Adrenal gland (tissue), 9 donors: ENCODE measurements at regions not wholly inside any gene's neighbourhood (a gene's known extent, or its start where the extent isn't known, plus 50 kb on each side); places are given as distances from the start of the nearest gene placed in this dataset.

Source experiments
- DNase-seq, 7 donors: peaks; one replicate each; pipeline ENCODE4 v3.0.0-alpha.2; 2019 to 2020
- H3K27ac ChIP-seq, 5 donors: fragments of 200-600 bp; sonication (generic) in 4 of 5; 1 replicate in 3 of 5; 2 replicates in 2 of 5; pipeline versions ENCODE4 v1.5.1 to v1.8.0; 2016 to 2020; ENCODE audit warnings: mild to moderate bottlenecking in 1 of 5
- H3K27me3 ChIP-seq: fragments of 200-600 bp; 2 replicates; pipeline ENCODE4 v1.8.0; 2021
- H3K36me3 ChIP-seq, 2 donors: fragments of 200-600 bp; replicated peaks in 1 of 2; 1 replicate in 1 of 2; 2 replicates in 1 of 2; pipeline versions ENCODE4 v1.5.1 to v1.8.0; 2018 to 2022
- H3K4me1 ChIP-seq, 2 donors: fragments of 200-600 bp; replicated peaks in 1 of 2; 1 replicate in 1 of 2; 2 replicates in 1 of 2; pipeline versions ENCODE4 v1.5.1 to v1.8.0; 2018 to 2021
- H3K4me3 ChIP-seq, 4 donors: fragments of 200-600 bp; sonication (generic) in 3 of 4; one replicate each; pipeline ENCODE4 v1.5.1; 2016 to 2018
- H3K9me3 ChIP-seq, 3 donors: fragments of 200-600 bp; sonication (generic) in 1 of 3; replicated peaks in 1 of 3; 1 replicate in 2 of 3; 2 replicates in 1 of 3; pipeline versions ENCODE4 v1.5.1 to v1.8.0; 2016 to 2021
- CTCF ChIP-seq, 6 experiments: fragments of 450-650 bp in 4 of 6; fragments of 200-600 bp in 2 of 6; sonication (generic) in 1 of 6; IDR thresholded peaks; 1 replicate in 5 of 6; 2 replicates in 1 of 6; pipeline versions ENCODE4 v1.5.1 to v1.8.0; 2016 to 2021; ENCODE audit warnings: antibody characterized with exemption in 6 of 6, mild to moderate bottlenecking in 2 of 6, moderate library complexity in 1 of 6
- POLR2A ChIP-seq, 2 donors: fragments of 450-650 bp; IDR thresholded peaks; one replicate each; pipeline ENCODE4 v1.6.1; 2017; ENCODE audit warnings: antibody characterized with exemption in 2 of 2, mild to moderate bottlenecking in 2 of 2, moderate library complexity in 1 of 2
- WGBS, 4 donors: extraction: QIAGEN DNeasy Blood & Tissue Kit in 2 of 4; methylation state at CpG; one replicate each; pipeline versions ENCODE4 v1.1.5 to v1.1.7; 2013 to 2017; 5-methylcytosine and 5-hydroxymethylcytosine counted together
- intact Hi-C, 2 donors: fragments of 100-400 bp; cut with DNase I; formaldehyde crosslinking; loops; one replicate each; pipeline versions ENCODE4 v1.14.1 to v1.15.0; 2022 to 2023
- donor health status: healthy with polysubstance abuse.
- donor health status: Bipolar disorder and iron deficiency.
- donor health status: DM: yes; HTN: yes; CAD: no.
- donor health status: DM: no; HTN: no; CAD: no.
- donor health status: DM: no; HTN: no; CAD: no.

GRCh38 chr13:99663185-99663825 is 162.0 kb downstream of the TM9SF2 start:
- H3K36me3 ChIP-seq: no peaks in the 10 kb centered on the region
- TF ChIP-seq POLR2A (IDR thresholded peaks at IDR 0.05) (no peak), CTCF (IDR thresholded peaks at IDR 0.05) (no peak)
- no peaks in the 10 kb centered on the region for H3K27me3 ChIP-seq
- intact Hi-C loops: no loop called here
- H3K9me3 ChIP-seq: no peaks in the 10 kb centered on the region
- no peaks in the 10 kb centered on the region for H3K4me1 ChIP-seq
- 87 to 96% (median 95%) methylated on average over 9 to 10 of the region's 10 CpGs for WGBS, 4 donors
- no peak overlapping the region for H3K4me3 ChIP-seq
- H3K27ac ChIP-seq: no peak overlapping the region
- no peak for DNase-seq

- intact Hi-C loops: no loop called here
- Histone ChIP-seq H3K27me3 (no peaks in the 10 kb centered on the region), H3K36me3 (no peaks in the 10 kb centered on the region), H3K27ac (no peak overlapping the region), H3K4me3 (no peak overlapping the region), H3K4me1 (no peaks in the 10 kb centered on the region), H3K9me3 (no peaks in the 10 kb centered on the region)
- no peak for DNase-seq
- no peak for TF ChIP-seq POLR2A (IDR thresholded peaks at IDR 0.05)
- TF ChIP-seq CTCF (IDR thresholded peaks at IDR 0.05): no peak
- 72 to 77% (median 74%) methylated on average over 3 of the region's 3 CpGs for WGBS, 4 donors
These were observed 161.4 kb downstream of the TM9SF2 start for GRCh38 chr13:99662678-99663077.

- no peak for DNase-seq
- H3K4me3 ChIP-seq: no peak overlapping the region
- H3K27me3 ChIP-seq: no peaks in the 10 kb centered on the region
- no peaks in the 10 kb centered on the region for H3K36me3 ChIP-seq
- H3K27ac ChIP-seq: no peak overlapping the region
- WGBS, 4 donors: 86 to 90% (median 88%) methylated on average over 3 of the region's 3 CpGs
- TF ChIP-seq POLR2A (IDR thresholded peaks at IDR 0.05) (no peak), CTCF (IDR thresholded peaks at IDR 0.05) (no peak)
- no peaks in the 10 kb centered on the region for H3K4me1 ChIP-seq
- H3K9me3 ChIP-seq: no peaks in the 10 kb centered on the region
- intact Hi-C loops: no loop called here
These were observed 160.5 kb downstream of the TM9SF2 start for GRCh38 chr13:99661791-99662190.

GRCh38 chr13:99659866-99660554 is 158.7 kb downstream of the TM9SF2 start:
- Histone ChIP-seq H3K36me3 (no peaks in the 10 kb centered on the region), H3K27ac (no peak overlapping the region), H3K9me3 (no peaks in the 10 kb centered on the region), H3K27me3 (no peaks in the 10 kb centered on the region), H3K4me3 (no peak overlapping the region), H3K4me1 (no peaks in the 10 kb centered on the region)
- 78 to 86% (median 85%) methylated on average over 11 of the region's 11 CpGs for WGBS, 4 donors
- intact Hi-C loops: loop anchor here in 1 of 2 donors (10.0 kb wide), 3 partner anchors 255 to 1465 kb away; no protein-coding TSS in a partner anchor
- no peak for DNase-seq
- TF ChIP-seq CTCF (IDR thresholded peaks at IDR 0.05): no peak
- no peak for TF ChIP-seq POLR2A (IDR thresholded peaks at IDR 0.05)
